ENCODE measurements at regions not wholly inside any gene's neighbourhood (a gene's known extent, or its start where the extent isn't known, plus 50 kb on each side); places are given as distances from the start of the nearest gene placed in this dataset.
"Not testable (repeated sequence)": the region's sequence is repeated elsewhere in the genome, so short reads cannot be mapped to it uniquely, and the experiment has no call there.

DNA sequence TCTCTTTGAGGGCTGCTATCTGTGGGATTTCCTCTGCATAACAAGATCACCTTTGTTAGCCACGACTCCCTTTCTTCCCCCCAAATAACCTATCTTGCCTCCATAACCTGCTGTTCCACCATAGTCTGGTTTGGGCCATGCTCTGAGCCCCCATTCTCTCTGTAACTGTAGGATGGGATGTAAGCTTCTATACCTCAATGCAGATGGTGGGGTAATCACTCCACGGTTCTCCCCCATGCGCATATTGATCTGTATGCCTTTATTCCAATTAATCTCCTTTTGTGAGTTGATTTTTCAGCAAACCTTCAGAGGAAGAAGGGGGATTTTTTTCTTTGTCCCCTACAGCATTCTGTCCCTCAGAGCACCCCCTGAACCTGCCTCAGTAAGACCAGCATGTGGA is 170.1 kb upstream of the IRF2BP2 start:
- peaks cover 2% of the 10 kb centered on the region for H3K4me1 Mint-ChIP-seq (ENCODE audit: insufficient read depth, unreplicated experiment)
- no TSS peak for BruUV-seq (replicated peaks)
- CTCF ChIA-PET = interaction anchor here (0.6 kb wide), 1 partner anchor 181 kb away, joined by 3 read pairs; no protein-coding TSS in a partner anchor

DNA sequence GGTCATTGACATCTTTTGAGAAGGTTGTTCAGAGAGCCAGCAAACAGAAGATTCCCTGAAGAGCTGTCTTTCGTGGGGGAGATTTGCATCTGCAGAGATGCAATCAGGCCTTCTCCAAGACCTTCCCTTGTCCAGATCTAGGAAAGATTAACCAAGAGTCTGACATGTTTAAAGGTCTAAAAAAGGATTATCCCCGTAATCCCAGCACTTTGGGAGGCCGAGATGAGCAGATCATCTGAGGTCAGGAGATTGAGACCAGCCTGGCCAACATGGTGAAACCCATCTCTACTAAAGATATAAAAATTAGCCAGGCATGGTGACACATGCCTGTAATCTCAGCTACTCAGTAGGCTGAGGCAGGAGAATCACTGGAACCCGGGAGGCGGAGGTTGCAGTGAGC is 169.6 kb upstream of the IRF2BP2 start:
- BruUV-seq (replicated peaks); H3K27me3 Mint-ChIP-seq (ENCODE audit: insufficient read depth, unreplicated experiment); POLR2A ChIA-PET; H3K9me3 Mint-ChIP-seq (ENCODE audit: unreplicated experiment); H3K36me3 Mint-ChIP-seq (ENCODE audit: insufficient read depth, unreplicated experiment); intact Hi-C loops (cut with micrococcal nuclease); H3K27ac Mint-ChIP-seq (ENCODE audit: low read depth, unreplicated experiment); CTCF ChIA-PET; H3K4me3 Mint-ChIP-seq (ENCODE audit: unreplicated experiment); DNase-seq (ENCODE audit: unreplicated experiment); H3K4me1 Mint-ChIP-seq (ENCODE audit: insufficient read depth, unreplicated experiment): not testable (repeated sequence)

More for the DNA sequence above, 170.1 kb upstream of the IRF2BP2 start:
- Mint-ChIP-seq H3K27me3 (ENCODE audit: insufficient read depth, unreplicated experiment) (no peaks in the 10 kb centered on the region), H3K4me3 (ENCODE audit: unreplicated experiment) (no peak overlapping the region), H3K36me3 (ENCODE audit: insufficient read depth, unreplicated experiment) (no peaks in the 10 kb centered on the region), H3K9me3 (ENCODE audit: unreplicated experiment) (peaks cover 4% of the 10 kb centered on the region), H3K27ac (ENCODE audit: low read depth, unreplicated experiment) (no peak overlapping the region)
- DNase-seq (ENCODE audit: unreplicated experiment) = no peak
- POLR2A ChIA-PET = interaction anchor here (2.0 kb wide), 1 partner anchor 169 kb away, joined by 6 read pairs; the partner anchor contains the start of gene IRF2BP2
- intact Hi-C loops (cut with micrococcal nuclease) = no loop called here
- no peak for TF ChIP-seq CTCF (IDR thresholded peaks at IDR 0.05; ENCODE audit: unreplicated experiment)

GRCh38 chr1:234779160-234779538 is 169.2 kb upstream of the IRF2BP2 start:
- no peak for TF ChIP-seq CTCF (IDR thresholded peaks at IDR 0.05; ENCODE audit: unreplicated experiment)
- intact Hi-C loops (cut with micrococcal nuclease) = no loop called here
- H3K27me3 Mint-ChIP-seq (ENCODE audit: insufficient read depth, unreplicated experiment) = no peaks in the 10 kb centered on the region
- DNase-seq (ENCODE audit: unreplicated experiment) = no peak
- no peak overlapping the region for H3K4me3 Mint-ChIP-seq (ENCODE audit: unreplicated experiment)
- ChIA-PET POLR2A (no interaction called here), CTCF (no interaction called here)
- no peak overlapping the region for H3K27ac Mint-ChIP-seq (ENCODE audit: low read depth, unreplicated experiment)
- peaks cover 6% of the 10 kb centered on the region for H3K9me3 Mint-ChIP-seq (ENCODE audit: unreplicated experiment)
- no peaks in the 10 kb centered on the region for H3K36me3 Mint-ChIP-seq (ENCODE audit: insufficient read depth, unreplicated experiment)
- peaks cover 4% of the 10 kb centered on the region for H3K4me1 Mint-ChIP-seq (ENCODE audit: insufficient read depth, unreplicated experiment)
- BruUV-seq (replicated peaks) = no TSS peak

DNA sequence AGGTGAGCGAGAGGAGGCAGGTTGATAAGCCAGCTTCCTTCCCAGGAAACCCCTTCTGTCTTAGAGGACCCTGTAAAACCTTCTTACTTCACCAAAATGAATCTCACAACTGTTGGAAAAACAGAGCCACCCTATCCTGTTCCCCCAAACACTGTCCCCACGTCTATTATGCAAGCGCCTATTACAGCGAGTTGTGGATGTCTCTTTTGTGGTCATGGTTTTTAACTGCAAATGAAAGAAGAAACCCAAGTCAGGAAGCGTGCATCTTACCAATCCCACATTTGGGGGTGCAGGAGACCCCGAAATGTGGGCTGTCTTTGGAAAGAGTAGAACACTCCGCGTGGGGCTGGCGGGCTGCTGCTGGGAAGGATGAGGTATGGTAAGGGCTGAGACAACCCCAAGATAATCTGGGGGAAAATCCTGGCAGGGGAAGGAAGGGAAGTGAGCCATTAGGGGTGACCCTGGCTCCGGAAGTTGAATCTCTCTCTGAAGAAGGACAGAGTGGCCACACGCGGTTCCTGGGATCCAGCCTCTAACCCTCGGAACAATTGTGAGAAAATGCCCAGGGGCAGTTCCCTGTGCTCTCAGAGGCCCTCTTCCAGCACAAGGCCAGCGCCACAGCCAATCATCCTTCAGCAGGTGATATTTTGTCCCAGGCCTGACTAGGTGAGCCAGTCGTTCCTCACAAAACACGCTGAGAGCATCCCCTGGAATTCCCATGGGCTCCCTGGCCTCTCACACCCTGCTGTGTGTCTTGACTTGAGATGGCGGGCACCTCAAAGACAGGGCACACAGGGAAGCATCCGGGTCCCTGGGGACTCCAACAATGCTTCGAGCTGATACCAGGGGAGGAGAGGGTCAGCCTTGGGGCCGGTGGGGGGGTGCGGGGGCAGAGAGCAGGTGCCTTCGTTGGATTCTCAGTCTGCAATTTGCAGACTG is 168.5 kb upstream of the IRF2BP2 start:
- CTCF ChIA-PET = no interaction called here
- no peak overlapping the region for H3K4me3 Mint-ChIP-seq (ENCODE audit: unreplicated experiment)
- POLR2A ChIA-PET = interaction anchor here (1.2 kb wide), 1 partner anchor 55 kb away, joined by 7 read pairs; no protein-coding TSS in a partner anchor

More for the DNA sequence above, 168.5 kb upstream of the IRF2BP2 start:
- H3K27ac Mint-ChIP-seq (ENCODE audit: low read depth, unreplicated experiment) = no peak overlapping the region
- H3K36me3 Mint-ChIP-seq (ENCODE audit: insufficient read depth, unreplicated experiment) = no peaks in the 10 kb centered on the region
- TF ChIP-seq CTCF (IDR thresholded peaks at IDR 0.05; ENCODE audit: unreplicated experiment) = no peak
- DNase-seq (ENCODE audit: unreplicated experiment) = no peak
- no peaks in the 10 kb centered on the region for H3K27me3 Mint-ChIP-seq (ENCODE audit: insufficient read depth, unreplicated experiment)
- no TSS peak for BruUV-seq (replicated peaks)
- peaks cover 6% of the 10 kb centered on the region for H3K9me3 Mint-ChIP-seq (ENCODE audit: unreplicated experiment)
- H3K4me1 Mint-ChIP-seq (ENCODE audit: insufficient read depth, unreplicated experiment) = peaks cover 4% of the 10 kb centered on the region
- intact Hi-C loops (cut with micrococcal nuclease) = no loop called here
